Gastroesophageal sphincter (tissue), 3 donors: ENCODE measurements at regions not wholly inside any gene's neighbourhood (a gene's known extent, or its start where the extent isn't known, plus 50 kb on each side); places are given as distances from the start of the nearest gene placed in this dataset.

Experiments used
- CTCF ChIP-seq, 4 experiments: fragments of 200-600 bp in 2 of 4; fragments of 450-650 bp in 2 of 4; sonication (generic) in 1 of 4; IDR thresholded peaks; one replicate each; pipeline ENCODE4 v1.5.1; 2017 to 2019; ENCODE audit warnings: antibody characterized with exemption in 4 of 4, mild to moderate bottlenecking in 2 of 4, moderate library complexity in 2 of 4
- EP300 ChIP-seq: sonication (generic); formaldehyde crosslinking; IDR thresholded peaks from one replicate; pipeline ENCODE4 v1.6.1; 2017; ENCODE audit warnings: antibody characterized with exemption, mild to moderate bottlenecking
- POLR2A ChIP-seq, 2 donors: fragments of 450-650 bp; IDR thresholded peaks; one replicate each; pipeline ENCODE4 v1.6.1; 2017; ENCODE audit warnings: antibody characterized with exemption in 2 of 2, mild to moderate bottlenecking in 2 of 2, moderate library complexity in 1 of 2

- TF ChIP-seq POLR2A (IDR thresholded peaks at IDR 0.05) (no peak), CTCF (IDR thresholded peaks at IDR 0.05) (no peak), EP300 (no peak)
These were observed 60.2 kb downstream of the GASK1B start for GRCh38 chr4:158112611-158113010.
